Keratinocyte (primary cell): ENCODE measurements at regions not wholly inside any gene's neighbourhood (a gene's known extent, or its start where the extent isn't known, plus 50 kb on each side); places are given as distances from the start of the nearest gene placed in this dataset.

Source experiments
- DNase-seq: peaks from one replicate; pipeline ENCODE4 v3.0.0-alpha.2; 2011; ENCODE audit warnings: low read depth, missing footprints, low spot score
- FAIRE-seq: peaks from 2 replicates; lab custom pipeline; 2011; peaks lifted over from hg19 to GRCh38; lab: Jason Lieb, UNC
- H2AFZ ChIP-seq: 2 replicates; pipeline ENCODE4 v1.6.0; 2012; ENCODE audit warnings: low read length, control low read depth, inconsistent platforms; ENCODE audit not compliant: control insufficient read depth
- H3K27ac ChIP-seq: 2 replicates; pipeline ENCODE4 v1.5.1; 2011; ENCODE audit warnings: low read length; ENCODE audit not compliant: control insufficient read depth, insufficient read depth
- H3K27me3 ChIP-seq: 3 replicates; pipeline ENCODE4 v1.6.0; 2011; ENCODE audit warnings: low read length; ENCODE audit not compliant: control insufficient read depth, insufficient read depth; ENCODE audit errors: extremely low read depth
- H3K36me3 ChIP-seq, 2 experiments: 2 replicates in 1 of 2; 3 replicates in 1 of 2; pipeline ENCODE4 v1.5.1; 2011; ENCODE audit warnings: low read length in 2 of 2, mild to moderate bottlenecking in 1 of 2; ENCODE audit not compliant: control insufficient read depth in 2 of 2, insufficient read depth in 2 of 2; ENCODE audit errors: extremely low read depth in 1 of 2
- H3K4me1 ChIP-seq: 3 replicates; pipeline ENCODE4 v1.5.1; 2011; ENCODE audit warnings: low read length; ENCODE audit not compliant: control insufficient read depth, insufficient read depth; ENCODE audit errors: extremely low read depth
- H3K4me2 ChIP-seq: 3 replicates; pipeline ENCODE4 v1.6.0; 2011; ENCODE audit warnings: low read depth, low read length; ENCODE audit not compliant: control insufficient read depth, insufficient read depth; ENCODE audit errors: extremely low read depth
- H3K4me3 ChIP-seq, 3 experiments: fragments of 200-600 bp in 1 of 3; sonication (generic) in 1 of 3; 2 replicates in 2 of 3; 3 replicates in 1 of 3; pipeline ENCODE4 v1.5.1; 2011 to 2016; ENCODE audit warnings: low read length in 3 of 3, mild to moderate bottlenecking in 3 of 3, control low read depth in 2 of 3, inconsistent platforms in 1 of 3, low read depth in 1 of 3, mixed read lengths in 1 of 3, mixed run types in 1 of 3, moderate library complexity in 1 of 3; ENCODE audit not compliant: control insufficient read depth in 2 of 3, insufficient read depth in 2 of 3; ENCODE audit errors: extremely low read depth in 1 of 3
- H3K79me2 ChIP-seq: 2 replicates; pipeline ENCODE4 v1.6.0; 2012; ENCODE audit warnings: low read length; ENCODE audit not compliant: control insufficient read depth, insufficient read depth
- H3K9ac ChIP-seq: 3 replicates; pipeline ENCODE4 v1.6.0; 2011; ENCODE audit warnings: low read length; ENCODE audit not compliant: control insufficient read depth, insufficient read depth; ENCODE audit errors: extremely low read depth
- H3K9me1 ChIP-seq: 3 replicates; pipeline ENCODE4 v1.6.0; 2011; ENCODE audit warnings: low read length; ENCODE audit not compliant: control insufficient read depth, insufficient read depth; ENCODE audit errors: extremely low read depth
- H3K9me3 ChIP-seq: 2 replicates; pipeline ENCODE4 v1.5.1; 2012; ENCODE audit warnings: low read depth, low read length; ENCODE audit not compliant: control insufficient read depth
- H4K20me1 ChIP-seq: 3 replicates; pipeline ENCODE4 v1.6.0; 2011; ENCODE audit warnings: low read length; ENCODE audit not compliant: control insufficient read depth, insufficient read depth; ENCODE audit errors: extremely low read depth
- EZH2 ChIP-seq: IDR thresholded peaks from one replicate; pipeline ENCODE4 v1.6.1; 2012; ENCODE audit warnings: inconsistent platforms, mild to moderate bottlenecking, low read length, moderate library complexity
- dilution Hi-C: fragments of 300-500 bp; cut with MboI; formaldehyde crosslinking; loops from one replicate; pipeline ENCODE4 v1.7.0; 2020; ENCODE audit warnings: low sequenced_read_pairs; ENCODE audit not compliant: extremely low pct_ligation_motif_present
- TF ChIP-seq, protein P1 (sequence below), 3 experiments: IDR thresholded peaks in 1 of 3; conservative IDR thresholded peaks in 1 of 3; optimal IDR thresholded peaks in 1 of 3; 2 replicates in 2 of 3; 3 replicates in 1 of 3; pipeline versions ENCODE3 to v1.5.1; 2011; ENCODE audit warnings: low read length in 3 of 3, mild to moderate bottlenecking in 3 of 3, moderate library complexity in 2 of 3, control low read depth in 1 of 3, inconsistent platforms in 1 of 3; ENCODE audit not compliant: insufficient read depth in 2 of 3; ENCODE audit errors: extremely low read depth in 1 of 3

- Histone ChIP-seq H3K4me2 (no peak overlapping the region), H2AFZ (no peak overlapping the region), H3K9me1 (no peaks in the 10 kb centered on the region), H3K27me3 (no peaks in the 10 kb centered on the region), H3K4me3 (no peak overlapping the region), H4K20me1 (no peaks in the 10 kb centered on the region), H3K4me1 (no peaks in the 10 kb centered on the region), H3K9ac (no peak overlapping the region), H3K9me3 (no peaks in the 10 kb centered on the region), H3K79me2 (no peaks in the 10 kb centered on the region), H3K27ac (no peak overlapping the region), H3K36me3 (no peaks in the 10 kb centered on the region)
- dilution Hi-C loops, result no loop called here
- no peak for DNase-seq
- no peak for FAIRE-seq
- TF ChIP-seq, protein P1, sequence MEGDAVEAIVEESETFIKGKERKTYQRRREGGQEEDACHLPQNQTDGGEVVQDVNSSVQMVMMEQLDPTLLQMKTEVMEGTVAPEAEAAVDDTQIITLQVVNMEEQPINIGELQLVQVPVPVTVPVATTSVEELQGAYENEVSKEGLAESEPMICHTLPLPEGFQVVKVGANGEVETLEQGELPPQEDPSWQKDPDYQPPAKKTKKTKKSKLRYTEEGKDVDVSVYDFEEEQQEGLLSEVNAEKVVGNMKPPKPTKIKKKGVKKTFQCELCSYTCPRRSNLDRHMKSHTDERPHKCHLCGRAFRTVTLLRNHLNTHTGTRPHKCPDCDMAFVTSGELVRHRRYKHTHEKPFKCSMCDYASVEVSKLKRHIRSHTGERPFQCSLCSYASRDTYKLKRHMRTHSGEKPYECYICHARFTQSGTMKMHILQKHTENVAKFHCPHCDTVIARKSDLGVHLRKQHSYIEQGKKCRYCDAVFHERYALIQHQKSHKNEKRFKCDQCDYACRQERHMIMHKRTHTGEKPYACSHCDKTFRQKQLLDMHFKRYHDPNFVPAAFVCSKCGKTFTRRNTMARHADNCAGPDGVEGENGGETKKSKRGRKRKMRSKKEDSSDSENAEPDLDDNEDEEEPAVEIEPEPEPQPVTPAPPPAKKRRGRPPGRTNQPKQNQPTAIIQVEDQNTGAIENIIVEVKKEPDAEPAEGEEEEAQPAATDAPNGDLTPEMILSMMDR (optimal IDR thresholded peaks at IDR 0.05 in 1 of 3, IDR thresholded peaks at IDR 0.05 in 1 of 3, conservative IDR thresholded peaks at IDR 0.05 in 1 of 3; ENCODE audit: extremely low read depth in 1 of 3, insufficient read depth in 2 of 3, low read length in 3 of 3), result no peak
These were observed 94.2 kb upstream of the HNRNPU start for GRCh38 chr1:244958593-244958992.

- H3K79me2 ChIP-seq, result no peaks in the 10 kb centered on the region
- H2AFZ ChIP-seq, result no peak overlapping the region
- no peak overlapping the region for H3K9ac ChIP-seq
- H3K27ac ChIP-seq, result no peak overlapping the region
- DNase-seq (no peak), FAIRE-seq (no peak)
- TF ChIP-seq EZH2, result no peak
- TF ChIP-seq, protein P1 (optimal IDR thresholded peaks at IDR 0.05 in 1 of 3, IDR thresholded peaks at IDR 0.05 in 1 of 3, conservative IDR thresholded peaks at IDR 0.05 in 1 of 3; ENCODE audit: extremely low read depth in 1 of 3, insufficient read depth in 2 of 3, low read length in 3 of 3), result no peak
- H3K9me1 ChIP-seq, result no peaks in the 10 kb centered on the region
- H3K27me3 ChIP-seq, result no peaks in the 10 kb centered on the region
- no peaks in the 10 kb centered on the region for H3K9me3 ChIP-seq
- no peak overlapping the region for H3K4me3 ChIP-seq
- no peaks in the 10 kb centered on the region for H3K36me3 ChIP-seq
- no peaks in the 10 kb centered on the region for H4K20me1 ChIP-seq
- H3K4me2 ChIP-seq, result no peak overlapping the region
- peaks cover 4% of the 10 kb centered on the region for H3K4me1 ChIP-seq
- dilution Hi-C loops, result no loop called here
These were observed 93.2 kb upstream of the HNRNPU start for GRCh38 chr1:244957525-244957924.
